DMS114 treated with DMSO at 0.1 percent for 48 hours (cell line): ENCODE measurements at regions not wholly inside any gene's neighbourhood (a gene's known extent, or its start where the extent isn't known, plus 50 kb on each side); places are given as distances from the start of the nearest gene placed in this dataset.
"Not testable (repeated sequence)": the region's sequence is repeated elsewhere in the genome, so short reads cannot be mapped to it uniquely, and the experiment has no call there.

ENCODE experiments used
- DNase-seq: peaks from one replicate; lab custom pipeline; 2025; ENCODE audit not compliant: unreplicated experiment; lab: John Stamatoyannopoulos, UW

DNA sequence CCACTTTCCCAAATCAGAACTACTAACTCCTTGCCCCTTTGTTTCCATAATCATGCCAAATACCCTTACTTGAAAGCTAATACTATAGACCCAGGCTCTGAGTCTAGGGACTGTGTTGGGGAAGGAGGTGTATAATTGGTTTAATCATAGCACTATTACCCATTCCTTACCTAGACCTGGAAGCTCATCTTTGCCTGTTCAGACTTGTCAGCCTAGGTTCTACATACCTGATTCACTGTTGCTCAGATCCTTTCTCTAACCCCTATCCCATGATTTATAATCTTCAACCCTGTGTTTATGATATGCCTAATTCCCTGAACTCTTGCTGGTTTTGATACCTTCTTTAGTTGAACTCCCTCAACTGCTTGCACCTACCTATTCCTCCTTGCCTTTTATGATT, 123.1 kb upstream of the GRIA3 start:
- DNase-seq, result no peak

DNA sequence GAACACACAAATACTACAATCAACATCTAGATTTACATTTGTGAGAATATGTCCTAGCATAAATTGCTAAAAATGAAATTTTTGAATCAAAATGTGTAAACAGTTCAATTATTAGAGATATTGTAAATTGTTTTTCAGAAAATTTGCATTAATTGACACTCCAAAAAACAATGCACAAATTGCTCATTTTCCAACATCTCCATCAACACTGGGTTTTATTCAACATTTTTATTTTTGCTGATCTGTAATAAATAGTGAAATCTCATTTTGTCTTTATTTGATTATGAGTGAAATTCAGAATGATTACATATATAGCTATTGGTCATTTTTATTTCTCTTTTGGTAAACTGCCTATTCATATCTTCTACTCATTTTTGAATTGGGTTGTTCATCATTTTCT, 120.0 kb upstream of the GRIA3 start:
- no peak for DNase-seq

DNA sequence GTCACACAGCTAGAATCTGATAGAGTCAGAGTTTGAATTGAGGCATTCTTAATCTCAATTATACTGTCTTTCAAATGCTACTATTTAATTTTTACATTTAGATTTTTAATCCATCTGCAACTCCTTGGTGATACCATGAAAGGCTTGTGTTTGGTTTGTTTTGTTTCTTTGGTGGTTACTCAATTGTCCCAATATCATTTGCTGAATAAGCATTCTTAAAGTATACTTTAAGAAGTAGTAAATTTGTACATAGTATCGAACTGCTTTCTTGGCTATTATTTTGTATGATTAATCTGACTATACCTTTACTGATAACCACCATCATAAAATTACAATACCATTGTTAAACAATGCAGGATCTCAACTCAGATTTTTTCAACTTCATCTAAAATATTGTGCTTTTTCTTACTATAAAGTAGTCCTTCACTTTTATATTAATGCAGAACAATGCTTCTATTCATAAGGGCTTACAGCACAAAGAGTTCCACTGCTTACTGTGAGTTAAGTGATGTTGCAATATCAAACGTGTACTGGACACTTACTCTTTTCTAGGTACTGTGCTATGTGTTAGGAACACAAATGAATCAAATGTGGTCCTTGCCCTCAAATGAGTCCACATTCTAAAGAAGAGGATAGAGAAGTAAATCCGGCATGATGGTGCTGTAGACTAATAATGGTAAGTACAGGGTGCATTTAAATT, 111.2 kb upstream of the GRIA3 start:
- no peak for DNase-seq

DNA sequence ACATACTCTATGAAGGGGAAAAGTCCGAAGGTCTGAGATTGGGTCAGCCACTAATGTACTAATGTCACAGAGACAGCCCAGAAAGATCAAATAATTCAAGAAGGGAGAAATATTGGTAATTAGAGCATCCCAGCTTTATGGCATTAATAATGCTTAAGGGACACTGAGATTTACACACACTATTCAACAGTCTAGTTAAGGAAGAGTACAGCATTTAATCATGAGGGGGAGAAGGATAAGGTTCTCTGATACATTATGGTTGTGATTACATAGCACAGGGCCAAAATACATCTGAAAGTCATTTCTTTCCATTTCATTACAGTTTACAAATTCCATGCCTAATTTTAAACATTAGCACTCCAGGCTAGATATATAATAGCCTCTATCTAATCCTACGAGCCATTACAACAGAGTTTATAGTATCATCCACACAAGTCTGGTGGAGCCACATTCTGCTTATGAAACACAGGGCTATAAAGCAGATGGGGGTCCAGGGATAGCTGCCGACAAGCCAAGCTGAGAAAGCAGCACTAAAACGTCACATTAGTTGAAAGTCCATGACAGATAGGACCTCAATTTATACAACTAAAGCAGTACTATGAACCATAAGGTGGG, 108.0 kb upstream of the GRIA3 start:
- no peak for DNase-seq

DNA sequence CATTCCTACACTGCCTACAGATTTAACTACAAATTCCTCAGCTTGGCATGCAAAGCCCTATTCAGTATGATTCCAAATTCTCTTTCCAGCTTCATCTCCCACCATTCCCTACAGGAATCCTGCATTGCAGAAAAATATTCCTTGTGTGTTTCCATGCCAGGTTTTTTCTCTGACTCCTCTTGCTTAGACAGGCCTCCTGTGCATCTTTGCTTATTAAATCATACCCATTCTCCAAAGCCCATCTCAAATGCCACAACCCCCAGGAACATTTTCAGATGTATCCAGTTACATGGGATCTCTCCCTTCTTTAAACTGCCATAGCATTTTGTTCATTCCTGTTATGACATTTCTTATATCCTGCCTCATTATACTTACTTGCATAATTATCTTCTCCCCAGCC, 106.4 kb upstream of the GRIA3 start:
- no peak for DNase-seq

DNA sequence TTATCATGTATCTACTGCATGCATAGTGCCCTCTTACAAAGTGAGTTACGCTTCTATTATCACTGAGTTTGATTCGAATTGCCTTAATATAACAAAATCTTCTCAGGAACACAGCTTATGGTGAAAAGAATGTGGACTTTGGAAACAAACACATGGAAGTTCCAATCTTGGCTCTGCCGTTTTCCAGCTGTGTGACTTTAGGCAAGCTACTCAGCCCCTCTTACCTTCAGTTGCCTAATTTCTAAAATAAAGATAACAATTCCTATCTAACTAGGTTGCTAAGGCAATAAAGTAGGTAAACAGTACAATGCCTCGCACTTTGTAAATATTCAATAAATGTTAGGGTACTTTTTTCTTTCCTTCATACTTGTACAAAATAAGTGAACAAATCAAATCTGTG, 104.0 kb upstream of the GRIA3 start:
- DNase-seq, result no peak

DNA sequence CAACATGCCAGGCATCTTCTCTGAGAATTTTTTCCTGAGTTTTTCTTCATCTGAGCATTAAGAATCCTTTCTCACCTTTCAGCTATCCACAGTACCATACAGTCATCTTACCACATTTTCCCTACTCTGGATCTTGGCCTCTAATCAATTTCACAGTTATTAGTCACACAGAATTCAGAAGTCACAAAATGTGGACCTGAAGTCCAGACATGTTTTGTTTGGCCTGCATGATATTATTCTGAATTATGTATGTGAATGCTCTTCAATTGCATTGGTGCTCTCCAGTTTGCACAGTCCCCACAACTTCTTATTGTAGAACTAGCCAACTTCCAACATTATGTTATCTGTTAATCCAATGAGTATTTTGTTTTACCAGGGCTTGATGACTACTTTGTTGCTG, 102.3 kb upstream of the GRIA3 start:
- no peak for DNase-seq

DNA sequence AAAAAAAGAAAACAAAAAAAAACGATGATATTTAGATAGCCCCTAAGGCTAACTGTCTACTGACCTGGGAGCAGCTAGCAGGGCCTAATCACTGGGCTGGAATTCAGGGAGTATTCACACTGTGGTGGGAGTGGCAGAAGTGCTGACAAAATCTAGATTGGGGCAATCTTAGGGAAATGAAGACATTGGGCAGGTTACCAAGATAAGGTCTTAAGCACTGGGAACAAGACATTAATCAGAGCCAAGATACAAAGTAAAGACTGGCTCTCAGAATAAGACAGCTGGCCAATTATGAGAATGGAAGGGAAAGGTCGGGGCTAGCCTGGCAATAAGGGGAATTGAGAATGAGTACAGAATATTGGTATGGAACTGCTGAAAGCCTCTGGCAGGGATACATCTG, 100.2 kb upstream of the GRIA3 start:
- DNase-seq, result no peak

DNA sequence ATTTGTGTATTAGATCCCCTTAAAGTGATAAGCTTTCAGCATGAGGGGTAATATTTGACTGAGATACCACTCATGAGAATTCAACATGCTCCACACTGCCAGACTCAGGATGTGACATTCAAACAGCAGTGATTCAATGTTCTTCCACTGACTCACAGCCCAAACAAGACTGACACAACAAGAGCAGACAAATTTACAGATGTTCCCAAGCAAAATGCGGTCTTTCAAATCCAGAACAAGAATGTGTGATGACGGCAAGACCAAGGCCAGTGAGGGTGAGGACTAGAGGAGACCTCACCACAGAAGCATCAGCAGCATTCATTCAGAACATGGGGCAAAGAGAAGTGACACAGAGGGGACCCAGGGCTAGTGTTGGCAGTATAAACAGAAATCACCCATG, 99.3 kb upstream of the GRIA3 start:
- no peak for DNase-seq

DNA sequence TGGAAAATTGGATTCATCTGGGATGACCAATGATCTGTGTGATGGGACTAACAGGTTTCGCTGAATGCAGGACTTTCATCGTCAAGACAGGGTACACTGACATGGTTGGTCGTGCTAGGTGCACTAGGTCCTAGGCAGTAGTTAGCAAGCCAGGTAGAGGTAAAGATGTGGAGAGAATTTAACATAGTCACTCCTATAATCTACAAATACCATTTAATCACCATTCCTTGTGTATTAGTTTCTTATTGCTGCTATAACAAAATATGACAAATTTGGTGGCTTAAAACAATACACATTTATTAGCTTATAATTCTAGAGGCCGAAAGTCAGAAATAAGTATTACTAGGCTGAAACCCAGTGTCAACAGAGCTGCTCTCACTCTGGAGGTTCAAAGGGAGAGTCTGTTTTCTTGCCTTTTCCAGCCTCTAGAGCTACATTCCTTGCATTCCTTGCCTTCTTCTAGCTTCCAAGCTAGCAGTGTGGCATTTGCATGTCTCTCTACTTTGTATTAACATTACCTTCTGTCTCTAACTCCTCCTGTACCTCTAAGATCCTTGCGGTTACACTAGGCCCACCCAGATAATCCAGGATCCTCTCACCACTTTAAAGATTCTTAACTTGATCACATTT, 98.7 kb upstream of the GRIA3 start:
- no peak for DNase-seq

DNA sequence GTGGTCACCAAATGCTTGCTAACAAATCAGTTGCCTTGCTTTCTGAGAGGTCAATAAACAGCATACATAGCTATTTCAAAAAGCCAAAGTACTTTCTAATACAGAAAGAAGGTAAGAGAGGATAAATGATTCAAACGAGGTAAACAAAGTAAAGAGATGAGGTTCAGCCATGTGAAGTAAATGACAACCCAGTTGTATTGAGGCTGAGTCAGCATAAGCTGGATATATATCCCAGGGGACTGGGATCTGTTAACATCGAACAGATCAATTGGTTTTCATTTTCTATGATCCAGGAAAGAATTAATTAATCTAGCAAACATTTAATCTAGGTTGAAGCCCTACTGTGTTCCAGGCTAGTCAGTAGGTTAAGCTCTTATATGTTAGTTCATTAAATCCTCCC, 97.3 kb upstream of the GRIA3 start:
- DNase-seq, result no peak

DNA sequence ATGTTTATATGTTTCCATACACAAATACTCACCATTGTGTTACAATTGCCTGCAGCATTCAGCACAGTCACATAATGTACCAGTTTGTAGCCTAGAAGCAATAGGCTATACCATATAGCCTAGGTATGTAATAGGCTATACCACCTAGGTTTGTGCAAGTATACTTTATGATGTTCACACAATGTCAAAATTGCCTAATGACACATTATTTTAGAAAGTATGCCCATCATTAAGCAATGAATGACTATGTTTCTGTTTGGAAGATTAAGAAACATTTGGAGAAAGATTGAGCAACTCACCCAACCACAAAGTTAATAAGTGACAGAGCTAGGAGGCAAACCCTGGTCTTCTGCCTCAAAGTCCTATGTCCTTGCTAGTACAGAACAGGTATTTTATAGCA, 96.8 kb upstream of the GRIA3 start:
- DNase-seq, result no peak

DNA sequence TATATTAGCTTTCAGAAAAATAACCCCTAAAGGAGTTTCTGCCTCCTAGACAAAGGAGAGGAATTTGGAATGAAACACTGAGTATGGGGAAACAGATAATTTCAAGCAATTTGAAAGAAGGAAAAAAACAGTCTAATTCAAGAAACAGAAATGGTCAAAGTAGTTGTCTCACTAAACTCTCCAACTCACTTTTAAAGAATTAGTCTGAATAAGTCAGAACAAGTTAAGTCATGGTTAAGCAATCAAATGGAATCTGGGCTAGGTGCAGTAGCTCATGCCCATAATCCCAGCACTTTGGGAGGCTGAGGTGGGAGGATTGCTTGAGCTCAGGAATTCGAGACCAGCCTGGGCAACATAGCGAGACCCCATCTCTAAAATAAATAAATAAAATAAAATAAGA, 95.7 kb upstream of the GRIA3 start:
- DNase-seq, result no peak

DNA sequence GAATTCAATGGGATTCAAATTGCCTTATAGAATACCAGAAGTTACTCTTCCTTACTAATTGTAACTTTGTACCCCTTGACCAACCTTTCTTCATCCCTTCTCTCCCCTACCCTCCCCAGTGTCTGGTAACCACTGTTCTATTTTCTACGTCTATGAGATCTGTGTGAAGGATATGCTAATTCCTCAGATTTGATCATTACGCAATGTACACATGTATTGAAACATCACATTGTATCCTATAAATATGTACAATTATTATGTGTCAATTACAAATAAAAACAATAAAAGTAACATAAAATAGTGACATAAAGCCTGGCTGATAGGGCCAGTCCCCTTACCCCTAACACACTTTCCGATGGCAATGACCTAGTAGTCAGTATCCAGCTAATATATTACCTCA, 95.1 kb upstream of the GRIA3 start:
- DNase-seq, result no peak

DNA sequence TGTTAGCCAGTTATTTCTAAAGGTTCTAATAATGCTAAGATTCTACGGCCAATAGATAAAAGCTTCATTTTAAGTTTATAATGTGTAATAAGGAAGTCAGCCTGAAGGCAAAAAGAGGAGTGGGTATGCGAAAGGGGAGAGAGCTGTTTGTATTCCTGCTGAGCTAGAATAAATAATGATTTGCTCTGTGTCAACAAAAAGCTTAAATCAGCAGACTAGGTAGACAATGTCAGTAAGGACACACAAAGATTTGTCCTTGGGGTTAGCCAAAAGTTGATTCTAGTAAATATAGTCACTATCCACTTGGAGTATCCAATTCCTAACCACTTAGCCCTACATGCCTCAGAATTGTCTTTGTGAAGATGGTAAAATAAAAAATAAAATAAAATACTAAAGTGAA, 90.3 kb upstream of the GRIA3 start:
- DNase-seq, result no peak

DNA sequence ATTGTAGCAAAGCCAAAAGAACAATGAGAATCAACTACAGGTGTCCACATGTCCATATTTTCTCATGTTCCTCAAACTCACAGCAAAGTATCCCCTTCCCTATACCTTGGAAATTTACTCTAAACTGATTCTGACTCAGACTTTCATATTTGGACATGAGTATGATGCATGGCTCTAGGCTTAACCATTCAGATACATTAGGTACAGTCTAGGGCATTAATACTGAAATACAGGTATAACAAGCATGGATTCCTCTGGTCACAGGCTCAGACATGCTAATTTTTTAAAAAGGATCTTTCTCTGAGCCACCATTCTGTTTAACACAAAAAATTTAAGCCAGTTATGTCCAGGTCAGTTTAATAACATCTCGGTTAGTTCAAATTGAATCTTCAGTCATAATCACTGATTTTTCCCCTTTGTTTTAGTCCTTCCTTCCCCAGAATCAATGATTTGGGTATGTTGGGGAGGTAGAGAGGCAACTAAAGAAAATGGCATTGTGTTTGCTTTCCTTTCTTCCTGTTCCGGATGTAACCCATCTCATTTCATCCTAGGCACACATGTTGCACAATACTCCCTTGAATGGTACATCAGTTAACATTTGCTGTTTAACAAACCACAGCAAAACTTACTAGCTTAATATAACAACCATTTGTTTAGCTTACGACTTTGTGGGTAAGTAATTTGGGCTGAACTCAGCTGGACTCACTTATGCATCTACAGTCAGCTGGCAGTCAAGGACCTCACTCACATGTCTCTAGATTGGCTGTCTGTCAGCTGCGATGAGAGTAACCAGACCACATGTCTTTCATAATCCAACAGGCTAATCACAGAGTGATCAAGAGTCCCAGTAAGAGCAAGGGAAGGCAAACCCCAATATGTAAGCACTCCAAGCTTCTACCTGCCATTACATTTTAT, 75.3 kb upstream of the GRIA3 start:
- DNase-seq, result no peak

DNA sequence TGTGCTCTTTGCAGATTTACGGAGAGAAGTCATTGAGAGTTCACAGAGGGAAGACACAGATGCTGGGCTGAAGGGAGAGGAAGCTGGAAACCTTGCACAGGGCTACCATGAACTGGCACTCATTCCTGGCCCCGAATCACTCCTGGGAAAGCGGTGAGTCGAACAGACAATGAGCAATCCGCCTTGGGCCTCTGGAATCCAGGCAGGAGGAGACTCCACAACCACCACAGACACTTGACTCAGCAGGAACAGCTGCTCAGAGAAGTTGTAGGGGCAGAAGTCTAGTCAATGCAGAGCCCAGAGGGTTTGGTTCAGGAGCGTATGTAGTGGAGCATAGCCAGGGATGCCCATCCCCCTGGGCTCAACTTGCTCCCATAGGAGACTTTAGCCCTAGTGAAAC, 62.8 kb upstream of the GRIA3 start:
- DNase-seq, result no peak

DNA sequence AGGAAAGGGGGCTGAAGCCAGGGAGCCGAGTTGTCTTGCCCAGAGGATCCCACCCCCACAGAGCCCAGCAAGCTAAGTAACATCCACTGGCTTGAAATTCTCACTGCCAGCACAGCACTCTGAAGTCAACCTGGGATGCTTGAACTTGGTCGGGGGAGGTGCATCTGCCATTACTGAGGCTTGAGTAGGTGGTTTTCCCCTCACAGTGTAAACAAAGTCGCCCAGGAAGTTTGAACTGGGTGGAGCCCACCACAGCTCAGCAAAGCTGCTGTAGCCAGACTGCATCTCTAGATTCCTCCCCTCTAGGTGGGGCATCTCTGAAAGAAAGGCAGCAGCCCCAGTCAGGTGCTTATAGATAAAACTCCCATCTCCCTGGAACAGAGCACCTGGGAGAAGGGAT, 54.3 kb upstream of the GRIA3 start:
- not testable (repeated sequence) for DNase-seq
